ENCODE measurements at regions not wholly inside any gene's neighbourhood (a gene's known extent, or its start where the extent isn't known, plus 50 kb on each side); places are given as distances from the start of the nearest gene placed in this dataset.
A peak's percentile ranks its signal among the peaks of the same experiment; 100 is the strongest.
"Not testable (repeated sequence)": the region's sequence is repeated elsewhere in the genome, so short reads cannot be mapped to it uniquely, and the experiment has no call there.

GRCh38 chr5:25568989-25569625 is 924.3 kb upstream of the CDH10 start:
- DNase-seq: peak in 1 of 2 donors; percentile 48

- no peak for DNase-seq
Observed at GRCh38 chr5:25568294-25568693, 923.5 kb upstream of the CDH10 start.

DNA sequence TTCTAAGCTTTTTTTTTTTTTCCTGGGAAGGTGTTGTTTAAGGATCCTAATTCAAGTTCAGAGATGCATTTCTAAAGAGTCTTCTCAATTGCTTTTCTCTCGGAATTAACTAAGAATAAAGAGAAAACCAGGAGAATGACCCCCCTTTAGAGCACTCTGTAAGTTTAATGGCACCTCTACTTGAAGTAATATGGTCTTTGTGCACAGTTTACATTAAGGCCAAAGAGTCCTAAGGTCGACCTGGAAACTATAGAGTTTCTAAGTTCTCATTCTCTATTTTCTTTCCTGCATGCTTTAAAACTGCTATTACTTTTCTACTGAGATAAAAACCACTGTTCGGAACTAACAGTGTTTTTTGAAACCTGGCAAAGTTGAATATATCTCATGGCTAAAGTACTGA is 923.1 kb upstream of the CDH10 start:
- DNase-seq: no peak

DNA sequence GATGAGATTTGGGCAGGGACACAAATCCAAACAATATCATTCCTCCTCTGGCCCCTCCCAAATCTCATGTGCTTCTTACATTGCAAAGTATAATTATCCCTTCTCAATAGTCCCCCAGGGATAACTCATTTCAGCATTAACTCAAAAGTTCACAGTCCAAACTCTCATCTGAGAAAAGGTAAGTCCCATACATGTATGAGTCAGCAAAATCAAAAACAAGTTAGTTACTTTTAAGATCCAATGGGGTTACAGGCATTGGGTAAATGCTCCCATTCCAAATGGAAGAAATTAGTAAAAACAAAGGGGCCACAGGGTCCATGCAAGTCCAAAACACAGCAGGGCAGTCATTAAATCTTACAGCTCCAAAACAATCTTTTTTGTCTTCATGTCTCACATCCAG is 917.9 kb upstream of the CDH10 start:
- DNase-seq: no peak

DNA sequence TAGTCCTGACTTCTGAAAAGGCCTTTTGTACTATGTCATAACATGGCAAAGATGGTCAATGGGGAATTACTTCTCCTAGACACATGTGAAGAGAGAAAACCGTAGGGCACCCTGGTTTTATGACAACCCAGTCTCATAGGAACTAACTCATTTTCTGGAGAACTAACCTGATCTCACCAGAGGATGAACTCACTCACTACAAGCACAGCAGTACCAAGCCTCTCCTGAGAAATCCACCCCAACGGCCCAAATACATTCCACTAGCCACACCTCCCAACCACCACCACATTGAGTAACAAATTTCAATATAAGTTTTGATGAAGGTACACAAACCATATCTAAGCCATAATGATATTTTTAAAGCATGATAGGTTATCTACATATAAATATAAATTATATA is 909.3 kb upstream of the CDH10 start:
- no peak for DNase-seq

DNA sequence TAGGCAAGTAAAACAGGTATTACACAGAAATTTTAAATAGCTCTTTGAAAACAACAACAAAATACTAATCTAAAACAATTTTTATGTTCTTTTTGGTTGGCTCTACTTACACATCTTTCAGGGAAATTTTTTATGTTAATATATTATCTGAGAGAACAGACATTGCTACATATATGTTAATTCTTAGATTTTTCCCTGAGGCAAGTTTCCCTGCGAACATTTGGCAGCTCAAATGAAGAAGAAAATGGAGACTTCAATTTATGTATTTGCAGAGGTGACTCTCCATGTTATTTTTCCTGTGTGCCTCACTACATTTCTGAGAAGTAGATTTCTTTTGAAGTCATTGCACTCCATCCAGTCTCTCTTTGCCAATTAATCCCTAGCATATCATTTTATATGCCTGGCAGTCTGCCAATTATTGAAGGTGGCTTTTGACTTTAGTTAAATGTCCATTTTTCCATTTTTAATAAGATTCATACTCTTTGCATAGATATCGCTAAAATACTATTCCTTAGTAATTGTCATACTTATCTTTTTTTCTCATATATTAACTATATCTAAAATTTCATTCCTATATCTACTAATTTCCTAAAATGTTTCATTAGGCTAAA is 908.2 kb upstream of the CDH10 start:
- no peak for DNase-seq

- no peak for DNase-seq
Observed at GRCh38 chr5:25550793-25551192, 906.0 kb upstream of the CDH10 start.

GRCh38 chr5:25544652-25545249 is 900.0 kb upstream of the CDH10 start:
- DNase-seq: no peak

DNA sequence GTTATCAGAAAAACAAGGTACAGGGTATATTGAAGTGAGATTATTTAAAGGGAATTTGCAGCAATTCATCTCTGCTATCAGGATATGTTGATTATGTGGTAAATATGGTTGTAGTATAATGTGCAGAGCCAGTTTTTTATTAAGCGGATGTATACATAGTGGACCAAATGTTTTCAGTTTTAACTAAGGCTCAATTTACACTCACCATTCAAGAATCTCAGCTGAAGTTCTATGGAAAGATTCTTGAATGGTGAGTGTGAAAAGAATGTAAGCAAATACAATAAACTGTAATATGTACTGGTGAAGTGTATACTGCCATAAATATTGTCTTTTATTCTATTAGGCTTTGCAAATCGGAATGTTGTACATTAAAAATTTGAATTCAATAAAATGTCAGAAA is 895.9 kb upstream of the CDH10 start:
- DNase-seq: no peak

- DNase-seq: no peak
Observed at GRCh38 chr5:25539536-25539935, 894.8 kb upstream of the CDH10 start.

- not testable (repeated sequence) for DNase-seq
Observed at GRCh38 chr5:25536461-25536860, 891.7 kb upstream of the CDH10 start.

DNA sequence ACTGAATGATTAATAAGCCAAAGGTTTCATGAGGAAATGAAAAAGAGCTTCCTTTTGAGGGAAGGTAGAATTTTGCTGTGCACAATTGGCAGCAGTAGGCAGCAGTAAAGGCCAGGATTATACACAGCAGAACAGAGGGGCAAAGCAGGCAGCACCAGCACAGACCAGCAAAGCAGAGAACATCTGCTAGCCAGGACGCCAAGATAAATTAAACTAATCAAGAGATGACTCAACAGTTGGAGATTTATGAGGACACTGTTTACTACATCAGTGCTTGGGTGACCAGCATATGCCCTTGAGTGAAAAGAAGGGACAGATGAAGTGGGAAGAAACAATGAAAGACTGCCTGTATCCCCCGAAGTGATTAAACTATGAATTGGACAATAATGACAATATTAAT is 871.4 kb upstream of the CDH10 start:
- DNase-seq: no peak

- DNase-seq: no peak
Observed at GRCh38 chr5:25515525-25515924, 870.7 kb upstream of the CDH10 start.

GRCh38 chr5:25510692-25511091 is 865.9 kb upstream of the CDH10 start:
- not testable (repeated sequence) for DNase-seq

GRCh38 chr5:25508011-25508410 is 863.2 kb upstream of the CDH10 start:
- DNase-seq: not testable (repeated sequence)

GRCh38 chr5:25500635-25501034 is 855.9 kb upstream of the CDH10 start:
- DNase-seq: no peak

DNA sequence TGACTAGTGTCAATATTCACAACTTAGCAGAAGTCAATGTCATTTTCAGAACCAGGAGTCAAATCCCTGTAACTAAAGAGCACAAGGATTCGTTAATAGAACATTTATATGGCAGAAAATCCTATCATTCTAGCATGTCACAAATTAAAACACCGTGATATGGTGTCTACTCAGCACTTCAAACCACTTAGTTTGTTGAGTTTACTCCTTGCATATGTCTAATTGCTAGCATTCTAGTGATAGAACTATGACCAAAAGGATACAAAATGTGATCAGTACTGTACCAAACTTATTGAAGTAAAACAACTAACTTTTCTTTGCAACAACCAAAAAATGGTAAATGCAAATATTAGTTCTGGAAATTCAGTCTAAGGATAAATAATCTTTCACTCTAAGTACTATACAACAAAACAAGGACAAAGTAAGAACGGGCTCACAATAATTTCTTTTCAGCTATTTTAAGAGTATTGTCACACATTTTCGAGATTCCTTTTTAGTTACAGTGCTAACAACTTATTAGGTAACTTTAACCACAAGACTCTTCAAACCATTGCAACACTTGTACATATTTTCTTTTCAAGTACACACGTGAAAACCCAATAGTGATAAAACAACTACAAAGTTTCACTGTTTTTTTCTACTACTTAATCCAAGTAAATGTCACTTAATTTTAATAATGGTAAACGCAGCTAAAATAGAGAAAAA is 845.2 kb upstream of the CDH10 start:
- no peak for DNase-seq

DNA sequence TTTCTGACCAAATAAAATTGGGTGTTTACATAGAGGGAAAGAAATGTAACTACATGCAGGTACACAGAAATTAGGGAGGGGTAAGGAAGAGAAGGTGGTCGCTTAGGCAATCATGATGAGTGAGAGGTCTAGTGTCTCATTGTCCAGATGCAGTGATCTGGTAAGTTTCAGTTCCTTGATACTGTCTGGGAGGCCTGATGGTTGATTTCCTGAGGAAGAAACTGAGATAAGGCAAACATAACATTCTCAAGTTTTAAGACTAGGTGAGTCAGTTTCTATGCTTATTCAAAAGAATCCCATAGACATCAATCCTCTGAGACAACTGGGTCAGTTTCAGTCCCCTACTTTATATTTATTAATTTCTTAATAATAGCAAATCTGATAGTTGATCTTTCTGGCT is 843.3 kb upstream of the CDH10 start:
- no peak for DNase-seq

- DNase-seq: no peak
Observed at GRCh38 chr5:25484391-25484790, 839.6 kb upstream of the CDH10 start.

- no peak for DNase-seq
Observed at GRCh38 chr5:25481463-25481862, 836.7 kb upstream of the CDH10 start.

GRCh38 chr5:25459082-25459481 is 814.3 kb upstream of the CDH10 start:
- no peak for DNase-seq

DNA sequence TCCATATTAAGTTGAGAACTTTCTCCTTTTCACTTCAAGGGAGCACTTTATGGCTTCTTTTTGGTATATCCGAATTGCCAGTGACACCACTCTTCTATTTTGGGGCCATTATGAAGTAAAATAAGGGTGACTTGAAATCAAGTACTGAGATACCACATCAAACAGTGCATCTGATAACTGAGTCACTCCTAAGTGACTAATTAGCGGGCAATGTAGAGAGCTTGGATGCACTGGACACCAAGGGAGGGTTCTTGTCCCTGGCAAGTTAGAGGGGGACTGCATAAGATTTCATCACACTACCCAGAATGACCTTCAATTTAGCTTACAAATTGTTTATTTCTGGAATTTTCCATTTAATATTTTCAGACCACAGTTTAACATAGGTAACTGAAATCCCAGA is 813.9 kb upstream of the CDH10 start:
- DNase-seq: no peak

GRCh38 chr5:25453500-25453899 is 808.7 kb upstream of the CDH10 start:
- DNase-seq: no peak

DNA sequence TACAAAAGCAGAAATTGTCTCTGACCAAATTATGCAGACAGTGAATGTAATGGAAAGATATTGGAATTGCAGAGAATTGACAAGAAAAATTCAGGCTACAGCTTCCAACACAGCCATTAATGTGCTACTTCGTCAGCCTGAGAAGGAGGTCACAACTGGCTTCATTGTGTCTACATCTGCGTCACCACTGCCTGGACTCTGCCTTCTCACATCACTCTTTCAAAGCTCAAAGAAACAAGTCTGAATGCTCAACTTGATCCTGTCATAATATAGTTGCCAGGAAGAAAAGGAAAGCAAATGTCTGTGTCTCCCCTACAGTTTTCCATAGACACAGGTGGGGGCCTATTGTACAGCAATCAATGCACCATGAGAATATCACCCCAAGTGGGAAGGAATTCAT is 806.5 kb upstream of the CDH10 start:
- DNase-seq: no peak
